ENCODE measurements at regions not wholly inside any gene's neighbourhood (a gene's known extent, or its start where the extent isn't known, plus 50 kb on each side); places are given as distances from the start of the nearest gene placed in this dataset.

GRCh38 chr7:8975681-8976080, 542.3 kb downstream of the NXPH1 start (continued):
- TF ChIP-seq GFI1B (tag by site-specific recombination; IDR thresholded peaks at IDR 0.05) = no peak
- no peak for TF ChIP-seq ZNF830 (tag by site-specific recombination; IDR thresholded peaks at IDR 0.05; ENCODE audit: low read depth)
- no peak for TF ChIP-seq KLF16 (tag by site-specific recombination; IDR thresholded peaks at IDR 0.05)
- no peak for TF ChIP-seq ZNF658 (tag by site-specific recombination; IDR thresholded peaks at IDR 0.05)
- no peak for TF ChIP-seq KLF8 (tag by site-specific recombination; IDR thresholded peaks at IDR 0.05)
- TF ChIP-seq BCL11B (tag by site-specific recombination; IDR thresholded peaks at IDR 0.05; ENCODE audit: low read depth) = no peak
- no peak for TF ChIP-seq ZNF274 (IDR thresholded peaks at IDR 0.05; ENCODE audit: low read length)
- TF ChIP-seq ZNF274 (tag by site-specific recombination; IDR thresholded peaks at IDR 0.05; ENCODE audit: borderline replicate concordance) = no peak
- no peak for TF ChIP-seq AEBP2 (tag by site-specific recombination; IDR thresholded peaks at IDR 0.05; ENCODE audit: borderline replicate concordance)
- no peak for TF ChIP-seq TRIM28 (IDR thresholded peaks at IDR 0.05; ENCODE audit: borderline replicate concordance, low read length)
- TF ChIP-seq HIC1 (tag by site-specific recombination; IDR thresholded peaks at IDR 0.05) = no peak
- no peak for TF ChIP-seq SP3 (tag by site-specific recombination; IDR thresholded peaks at IDR 0.05)
- TF ChIP-seq ZSCAN4 (tag by site-specific recombination; IDR thresholded peaks at IDR 0.05) = no peak

- POLR2A ChIA-PET = no interaction called here
- Histone ChIP-seq H3K36me3 (ENCODE audit: control insufficient read depth in 2 of 2, insufficient read depth in 1 of 2, low read length in 2 of 2) (no peaks in the 10 kb centered on the region; a peak in 1 of 3 replicates), H3K27ac (ENCODE audit: extremely low read depth, low read depth, low read length) (no peak overlapping the region), H3K9me3 (ENCODE audit: control insufficient read depth, insufficient read depth, low read depth, low read length) (no peaks in the 10 kb centered on the region), H3K4me3 (ENCODE audit: low read depth, low read length) (no peak overlapping the region), H3K4me1 (ENCODE audit: control insufficient read depth, insufficient read depth, low read length) (no peaks in the 10 kb centered on the region)
- CTCF ChIA-PET = interaction anchor here (0.7 kb wide), 1 partner anchor 683 kb away, joined by 3 read pairs; no protein-coding TSS in a partner anchor
- TF ChIP-seq ZBTB7A (tag by site-specific recombination; IDR thresholded peaks at IDR 0.05; ENCODE audit: low read depth) = no peak
- no peak for TF ChIP-seq ZNF692 (tag by site-specific recombination; IDR thresholded peaks at IDR 0.05)
- TF ChIP-seq ZBTB44 (tag by site-specific recombination; IDR thresholded peaks at IDR 0.05) = no peak
- TF ChIP-seq ZNF202 (tag by site-specific recombination; IDR thresholded peaks at IDR 0.05; ENCODE audit: borderline replicate concordance) = no peak
- no peak for TF ChIP-seq ZNF629 (tag by site-specific recombination; IDR thresholded peaks at IDR 0.05)
- no peak for TF ChIP-seq GLIS2 (tag by site-specific recombination; IDR thresholded peaks at IDR 0.05)
- TF ChIP-seq ATF2 (tag by site-specific recombination; IDR thresholded peaks at IDR 0.05; ENCODE audit: low read depth) = no peak
- no peak for TF ChIP-seq ZNF791 (tag by site-specific recombination; IDR thresholded peaks at IDR 0.05)
- TF ChIP-seq ZFP69B (tag by site-specific recombination; IDR thresholded peaks at IDR 0.05) = no peak
- no peak for TF ChIP-seq KLF10 (tag by site-specific recombination; IDR thresholded peaks at IDR 0.05)
- TF ChIP-seq ZNF18 (tag by site-specific recombination; IDR thresholded peaks at IDR 0.05) = no peak
- no peak for TF ChIP-seq ZNF37A (tag by site-specific recombination; IDR thresholded peaks at IDR 0.05)
- no peak for TF ChIP-seq ZNF530 (tag by site-specific recombination; IDR thresholded peaks at IDR 0.05; ENCODE audit: low read depth)
- no peak for TF ChIP-seq ZNF558 (tag by site-specific recombination; IDR thresholded peaks at IDR 0.05)
Measured at GRCh38 chr7:8982338-8982992, 549.1 kb downstream of the NXPH1 start.

Data from HEK293 (cell line).